HCT116 (cell line): ENCODE measurements at regions not wholly inside any gene's neighbourhood (a gene's known extent, or its start where the extent isn't known, plus 50 kb on each side); places are given as distances from the start of the nearest gene placed in this dataset.

Source experiments
- ATAC-seq: fragments of 200-7000 bp; cut with Tn5 transposase; 2 replicates; pipeline ENCODE4 v1.9.1; 2020; ENCODE audit warnings: mild to moderate bottlenecking, moderate library complexity
- BruUV-seq: library from RNA; stranded (reverse); fragments of 400-500 nt; replicated peaks from 2 replicates; lab custom pipeline; 2021; lab: Mats Ljungman, UMichigan
- CTCF ChIA-PET: fragments of 300-600 bp; sonication (Branson Sonifier 250); formaldehyde crosslinking; loops from one replicate; lab custom pipeline; 2021; ENCODE audit warnings: antibody characterized with exemption; lab: Charles Lee
- POLR2A ChIA-PET: fragments of 300-600, 350-600 bp; sonication (Branson Sonifier 250); formaldehyde crosslinking; loops from one replicate; lab custom pipeline; 2021; ENCODE audit warnings: antibody characterized with exemption; lab: Charles Lee
- RAD21 ChIA-PET, 2 experiments: fragments of 300-600 bp; sonication (Branson Sonifier 250); formaldehyde crosslinking; loops; one replicate each; lab custom pipeline; 2023; ENCODE audit warnings: low total read pairs in 2 of 2; ENCODE audit not compliant: uncharacterized antibody in 2 of 2, unreplicated experiment in 2 of 2, low non-redundant PET in 1 of 2; lab: Charles Lee
- DNase-seq: peaks from one replicate; pipeline ENCODE4 v3.0.0-alpha.2; 2010; ENCODE audit warnings: low read depth, low spot score
- H2AFZ ChIP-seq: fragments of 200-600 bp; shearing (Covaris generic), sonication (generic); 2 replicates; pipeline ENCODE4 v1.6.1; 2017; ENCODE audit warnings: low read depth, mixed run types, mixed read lengths, antibody characterized with exemption, low read length; ENCODE audit not compliant: poor library complexity, severe bottlenecking
- H3K27ac ChIP-seq: 2 replicates; pipeline ENCODE4 v1.5.1; 2012; ENCODE audit warnings: low read depth, low read length
- H3K27me3 ChIP-seq: fragments of 200-600 bp; sonication (generic); 2 replicates; pipeline ENCODE4 v1.6.1; 2016; ENCODE audit warnings: mixed run types, low read length, mixed read lengths; ENCODE audit not compliant: insufficient read depth
- H3K36me3 ChIP-seq, 2 experiments: fragments of 200-500 bp in 1 of 2; fragments of 200-600 bp in 1 of 2; sonication (Bioruptor generic) in 1 of 2; sonication (generic) in 1 of 2; 2 replicates each; pipeline versions ENCODE4 v1.5.1 to v1.6.1; 2014 to 2016; ENCODE audit warnings: low read length in 2 of 2, inconsistent platforms in 1 of 2, mixed read lengths in 1 of 2, mixed run types in 1 of 2; ENCODE audit not compliant: insufficient read depth in 2 of 2, control insufficient read depth in 1 of 2
- H3K4me1 ChIP-seq, 2 experiments: fragments of 200-600 bp in 1 of 2; sonication (generic) in 1 of 2; 2 replicates each; pipeline versions ENCODE4 v1.5.1 to v1.6.1; 2012 to 2017; ENCODE audit warnings: low read length in 2 of 2, inconsistent platforms in 1 of 2, mild to moderate bottlenecking in 1 of 2, mixed read lengths in 1 of 2, mixed run types in 1 of 2, moderate library complexity in 1 of 2; ENCODE audit not compliant: insufficient read depth in 2 of 2, control insufficient read depth in 1 of 2
- H3K4me2 ChIP-seq: fragments of 200-600 bp; sonication (generic); 2 replicates; pipeline ENCODE4 v1.6.1; 2017; ENCODE audit warnings: mixed run types, low read length, mixed read lengths
- H3K4me3 ChIP-seq, 2 experiments: fragments of 200-600 bp in 1 of 2; sonication (generic) in 1 of 2; replicated peaks in 1 of 2; 2 replicates each; pipeline ENCODE4 v1.5.1; 2011 to 2016; ENCODE audit warnings: low read length in 2 of 2, control low read depth in 1 of 2, low read depth in 1 of 2, mild to moderate bottlenecking in 1 of 2, mixed read lengths in 1 of 2, mixed run types in 1 of 2
- H3K79me2 ChIP-seq: fragments of 200-600 bp; sonication (generic); 2 replicates; pipeline ENCODE4 v1.6.1; 2017; ENCODE audit warnings: mild to moderate bottlenecking, mixed run types, low read length, moderate library complexity, mixed read lengths; ENCODE audit not compliant: insufficient read depth
- H3K9ac ChIP-seq: fragments of 200-600 bp; sonication (generic); 2 replicates; pipeline ENCODE4 v1.6.1; 2016; ENCODE audit warnings: low read length, mixed read lengths
- H3K9me2 ChIP-seq: fragments of 200-600 bp; sonication (generic), shearing (Covaris generic); 2 replicates; pipeline ENCODE4 v1.6.1; 2017; ENCODE audit warnings: mixed run types, mild to moderate bottlenecking, moderate library complexity; ENCODE audit not compliant: insufficient read depth
- H3K9me3 ChIP-seq, 2 experiments: fragments of 200-500 bp in 1 of 2; fragments of 200-600 bp in 1 of 2; sonication (Bioruptor generic) in 1 of 2; sonication (generic) in 1 of 2; 2 replicates each; pipeline ENCODE4 v1.6.1; 2014 to 2017; ENCODE audit warnings: low read length in 2 of 2, mixed read lengths in 2 of 2, inconsistent platforms in 1 of 2, low read depth in 1 of 2, mild to moderate bottlenecking in 1 of 2, mixed run types in 1 of 2, moderate library complexity in 1 of 2; ENCODE audit not compliant: control insufficient read depth in 1 of 2, insufficient read depth in 1 of 2
- H4K20me1 ChIP-seq: fragments of 200-600 bp; sonication (generic), shearing (Covaris generic); 2 replicates; pipeline ENCODE4 v1.6.1; 2017; ENCODE audit warnings: mixed run types, mild to moderate bottlenecking, moderate library complexity; ENCODE audit not compliant: insufficient read depth
- ELF1 ChIP-seq: IDR thresholded peaks from 2 replicates; pipeline ENCODE4 v1.6.1; 2012; ENCODE audit warnings: low read depth, borderline replicate concordance
- EZH2phosphoT487 ChIP-seq: fragments of 200-600 bp; IDR thresholded peaks from 2 replicates; pipeline ENCODE4 v1.6.1; 2018; ENCODE audit warnings: antibody characterized with exemption, borderline replicate concordance
- POLR2A ChIP-seq: IDR thresholded peaks from 2 replicates; pipeline ENCODE4 v1.7.0; 2011; ENCODE audit warnings: borderline replicate concordance; ENCODE audit not compliant: insufficient read depth, insufficient read length; ENCODE audit errors: extremely low read depth
- POLR2AphosphoS5 ChIP-seq: IDR thresholded peaks from 2 replicates; pipeline ENCODE4 v1.6.1; 2011; ENCODE audit warnings: mild to moderate bottlenecking, low read depth, low read length, moderate library complexity
- RAD21 ChIP-seq: IDR thresholded peaks from 2 replicates; pipeline ENCODE4 v1.6.1; 2012; ENCODE audit warnings: low read depth, mild to moderate bottlenecking
- SIN3A ChIP-seq: IDR thresholded peaks from 2 replicates; pipeline ENCODE4 v1.6.1; 2012; ENCODE audit warnings: low read depth
- SP1 ChIP-seq: IDR thresholded peaks from 2 replicates; pipeline ENCODE4 v1.6.1; 2012; ENCODE audit warnings: low read depth
- SRF ChIP-seq: IDR thresholded peaks from 2 replicates; pipeline ENCODE4 v1.6.1; 2012; ENCODE audit warnings: low read depth
- TCF7L2 ChIP-seq: IDR thresholded peaks from 2 replicates; pipeline ENCODE4 v1.7.0; 2011; ENCODE audit warnings: borderline replicate concordance, inconsistent platforms; ENCODE audit not compliant: insufficient read depth, insufficient read length; ENCODE audit errors: extremely low read depth
- YY1 ChIP-seq: IDR thresholded peaks from 2 replicates; pipeline ENCODE4 v1.6.1; 2011; ENCODE audit warnings: low read length, low read depth, moderate library complexity, mild to moderate bottlenecking; ENCODE audit not compliant: insufficient replicate concordance; ENCODE audit errors: extremely low read depth
- ZNF274 ChIP-seq: fragments of 200-500 bp; sonication (Bioruptor generic); IDR thresholded peaks from 2 replicates; pipeline ENCODE4 v1.6.1; 2014; ENCODE audit warnings: mild to moderate bottlenecking, low read depth, low read length, inconsistent platforms
- intact Hi-C: fragments of 100-400 bp; cut with micrococcal nuclease; formaldehyde crosslinking; loops from 2 replicates; pipeline ENCODE4 v1.10.0; 2022
- TF ChIP-seq, protein P1 (sequence below): IDR thresholded peaks from 2 replicates; pipeline ENCODE4 v1.6.1; 2012
- TF ChIP-seq, protein P2 (sequence below): IDR thresholded peaks from 2 replicates; pipeline ENCODE4 v1.6.1; 2011; ENCODE audit warnings: mild to moderate bottlenecking, low read length, moderate library complexity; ENCODE audit not compliant: insufficient replicate concordance; ENCODE audit errors: extremely low read depth

DNA sequence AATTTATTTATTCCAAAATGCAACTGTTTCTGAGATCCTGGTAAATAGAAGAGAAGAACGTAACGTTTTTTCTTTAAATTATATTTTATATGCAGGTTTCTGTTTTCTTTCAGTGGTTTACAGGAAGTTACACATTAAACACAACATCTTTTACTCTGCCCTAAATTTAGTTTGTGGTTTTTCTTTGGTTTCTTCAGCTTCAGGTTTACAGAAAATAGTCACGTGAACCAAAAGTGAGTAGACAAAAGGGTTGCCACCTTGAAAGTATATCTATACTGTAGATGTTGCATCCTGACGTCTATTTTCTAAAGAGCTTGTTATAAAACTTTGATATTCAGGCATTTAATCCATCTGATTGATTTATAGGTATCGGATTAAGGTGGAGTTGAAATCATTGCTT lies 1236.6 kb downstream of the MAT2B start:
- Histone ChIP-seq H3K36me3 (no peaks in the 10 kb centered on the region), H3K4me1 (no peaks in the 10 kb centered on the region), H3K9me3 (peaks cover 5 to 24% of the 10 kb centered on the region in 2 experiments; a peak in 3 of 4 replicates), H3K4me2 (no peak overlapping the region), H2AFZ (no peak overlapping the region), H3K27ac (no peak overlapping the region), H3K4me3 (no peak overlapping the region), H3K27me3 (no peaks in the 10 kb centered on the region), H3K79me2 (no peaks in the 10 kb centered on the region), H3K9me2 (no peaks in the 10 kb centered on the region), H4K20me1 (no peaks in the 10 kb centered on the region), H3K9ac (no peak overlapping the region)
- RAD21 ChIA-PET, result no interaction called here
- CTCF ChIA-PET, result no interaction called here
- POLR2A ChIA-PET, result no interaction called here
- no TSS peak for BruUV-seq
- no peak for DNase-seq
- no peak for ATAC-seq
- TF ChIP-seq ZNF274 (no peak), RAD21 (no peak)
- intact Hi-C loops, result no loop called here

DNA sequence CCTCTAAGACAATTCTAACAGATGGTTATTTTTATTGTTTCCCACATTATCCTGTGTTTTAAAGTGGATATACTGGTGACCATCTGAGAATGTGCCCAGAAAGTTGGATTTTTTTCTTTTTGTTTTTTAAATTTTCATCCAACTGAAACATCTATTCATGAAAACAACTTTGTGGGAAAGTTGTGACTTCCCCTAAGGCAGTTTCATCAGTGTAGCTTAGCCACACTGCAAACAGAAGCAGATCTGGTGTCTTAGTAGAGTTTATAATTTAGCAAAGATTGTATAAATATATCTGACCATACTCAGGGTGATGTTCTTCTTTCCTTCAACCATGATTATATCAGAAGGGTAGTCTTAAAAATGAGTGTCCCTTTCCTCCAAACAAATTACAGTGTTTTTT lies 1241.3 kb downstream of the MAT2B start:
- no TSS peak for BruUV-seq
- DNase-seq (no peak), ATAC-seq (no peak)
- intact Hi-C loops, result no loop called here
- Histone ChIP-seq H3K4me2 (no peak overlapping the region), H3K27ac (no peak overlapping the region), H3K27me3 (no peaks in the 10 kb centered on the region), H3K4me3 (no peak overlapping the region), H3K9ac (no peak overlapping the region), H3K36me3 (no peaks in the 10 kb centered on the region), H3K79me2 (no peaks in the 10 kb centered on the region), H3K4me1 (no peaks in the 10 kb centered on the region), H4K20me1 (no peaks in the 10 kb centered on the region), H3K9me2 (no peaks in the 10 kb centered on the region), H3K9me3 (peaks cover 0 to 15% of the 10 kb centered on the region in 2 experiments; a peak in 3 of 4 replicates), H2AFZ (no peak overlapping the region)
- ChIA-PET CTCF (no interaction called here), RAD21 (no interaction called here), POLR2A (no interaction called here)
- no peak for TF ChIP-seq SRF
- no peak for TF ChIP-seq YY1
- no peak for TF ChIP-seq TCF7L2
- TF ChIP-seq EZH2phosphoT487, result no peak
- TF ChIP-seq POLR2AphosphoS5, result no peak
- TF ChIP-seq SIN3A, result no peak
- TF ChIP-seq, protein P1, sequence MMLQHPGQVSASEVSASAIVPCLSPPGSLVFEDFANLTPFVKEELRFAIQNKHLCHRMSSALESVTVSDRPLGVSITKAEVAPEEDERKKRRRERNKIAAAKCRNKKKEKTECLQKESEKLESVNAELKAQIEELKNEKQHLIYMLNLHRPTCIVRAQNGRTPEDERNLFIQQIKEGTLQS, result no peak
- TF ChIP-seq POLR2A, result no peak
- TF ChIP-seq, protein P2, sequence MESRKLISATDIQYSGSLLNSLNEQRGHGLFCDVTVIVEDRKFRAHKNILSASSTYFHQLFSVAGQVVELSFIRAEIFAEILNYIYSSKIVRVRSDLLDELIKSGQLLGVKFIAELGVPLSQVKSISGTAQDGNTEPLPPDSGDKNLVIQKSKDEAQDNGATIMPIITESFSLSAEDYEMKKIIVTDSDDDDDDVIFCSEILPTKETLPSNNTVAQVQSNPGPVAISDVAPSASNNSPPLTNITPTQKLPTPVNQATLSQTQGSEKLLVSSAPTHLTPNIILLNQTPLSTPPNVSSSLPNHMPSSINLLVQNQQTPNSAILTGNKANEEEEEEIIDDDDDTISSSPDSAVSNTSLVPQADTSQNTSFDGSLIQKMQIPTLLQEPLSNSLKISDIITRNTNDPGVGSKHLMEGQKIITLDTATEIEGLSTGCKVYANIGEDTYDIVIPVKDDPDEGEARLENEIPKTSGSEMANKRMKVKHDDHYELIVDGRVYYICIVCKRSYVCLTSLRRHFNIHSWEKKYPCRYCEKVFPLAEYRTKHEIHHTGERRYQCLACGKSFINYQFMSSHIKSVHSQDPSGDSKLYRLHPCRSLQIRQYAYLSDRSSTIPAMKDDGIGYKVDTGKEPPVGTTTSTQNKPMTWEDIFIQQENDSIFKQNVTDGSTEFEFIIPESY, result no peak
- no peak for TF ChIP-seq ELF1
- no peak for TF ChIP-seq SP1
- TF ChIP-seq RAD21, result no peak
